MM.1S (cell line): ENCODE measurements at regions not wholly inside any gene's neighbourhood (a gene's known extent, or its start where the extent isn't known, plus 50 kb on each side); places are given as distances from the start of the nearest gene placed in this dataset.
"Not testable (repeated sequence)": the region's sequence is repeated elsewhere in the genome, so short reads cannot be mapped to it uniquely, and the experiment has no call there.

Experiments
- CTCF ChIP-seq: fragments of 300-600 bp; sonication (generic); IDR thresholded peaks from 2 replicates; pipeline ENCODE4 v1.5.1; 2016; ENCODE audit warnings: antibody characterized with exemption, low read length, mixed read lengths
- EZH2 ChIP-seq: fragments of 300-600 bp; sonication (generic); optimal IDR thresholded peaks from 2 replicates; pipeline ENCODE3; 2017; ENCODE audit warnings: low read depth, mild to moderate bottlenecking, antibody characterized with exemption, low read length, mixed read lengths
- EZH2phosphoT487 ChIP-seq: fragments of 300-600 bp; sonication (generic); IDR thresholded peaks from 2 replicates; pipeline ENCODE4 v1.6.1; 2018; ENCODE audit warnings: antibody characterized with exemption, low read length

DNA sequence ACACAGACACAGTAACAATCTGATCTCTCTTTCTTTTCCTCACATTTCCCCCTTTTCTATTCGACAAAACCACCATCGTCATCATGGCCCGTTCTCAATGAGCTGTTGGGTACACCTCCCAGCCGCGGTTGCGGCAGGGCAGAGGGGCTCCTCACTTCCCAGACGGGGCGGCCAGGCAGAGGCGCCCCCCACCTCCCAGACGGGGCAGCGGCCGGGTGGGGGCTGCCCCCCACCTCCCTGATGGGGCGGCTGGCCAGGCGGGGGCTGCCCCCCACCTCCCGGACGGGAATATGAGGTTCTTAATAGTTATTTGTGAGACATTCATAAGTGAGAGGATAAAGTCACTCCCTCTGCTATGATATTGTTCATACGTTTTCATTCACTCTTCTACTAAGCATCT is 229.7 kb downstream of the CD109 start:
- not testable (repeated sequence) for TF ChIP-seq EZH2, CTCF, EZH2phosphoT487
